IMR-90 (cell line): ENCODE measurements at regions not wholly inside any gene's neighbourhood (a gene's known extent, or its start where the extent isn't known, plus 50 kb on each side); places are given as distances from the start of the nearest gene placed in this dataset.

ENCODE experiments used
- ATAC-seq: fragments of 200-7000 bp; cut with Tn5 transposase; 2 replicates; pipeline ENCODE4 v1.9.1; 2020; ENCODE audit warnings: low read depth, mild to moderate bottlenecking, moderate library complexity
- BruUV-seq: library from RNA; stranded (reverse); fragments of 400-500 nt; replicated peaks from 2 replicates; lab custom pipeline; 2021; lab: Mats Ljungman, UMichigan
- CTCF ChIA-PET: fragments of 300-600 bp; formaldehyde crosslinking; extraction: SDS; loops from one replicate; lab custom pipeline; 2021; ENCODE audit warnings: antibody characterized with exemption; lab: Yijun Ruan, JAX
- POLR2A ChIA-PET: fragments of 300-600 bp; sonication (Branson Sonifier 250); formaldehyde crosslinking; loops from one replicate; lab custom pipeline; 2022; ENCODE audit warnings: antibody characterized with exemption; ENCODE audit not compliant: unreplicated experiment; lab: Charles Lee
- DNase-seq: peaks from one replicate; pipeline ENCODE4 v3.0.0; 2013
- H2AFZ ChIP-seq: replicated peaks from 2 replicates; pipeline ENCODE3; 2013; ENCODE audit warnings: low read length, mild to moderate bottlenecking; ENCODE audit not compliant: poor library complexity
- H2AK5ac ChIP-seq: 2 replicates; pipeline ENCODE4 v1.6.1; 2013; ENCODE audit warnings: low read depth, low read length, inconsistent platforms
- H2AK9ac ChIP-seq: replicated peaks from 2 replicates; pipeline ENCODE3; 2013; ENCODE audit warnings: mild to moderate bottlenecking, low read depth, low read length, moderate library complexity; ENCODE audit not compliant: poor library complexity
- H2BK120ac ChIP-seq: 2 replicates; pipeline ENCODE4 v1.6.1; 2013; ENCODE audit warnings: low read depth, low read length, inconsistent platforms
- H2BK15ac ChIP-seq: 3 replicates; pipeline ENCODE4 v1.6.1; 2013; ENCODE audit warnings: low read depth, low read length, inconsistent platforms
- H2BK20ac ChIP-seq: 2 replicates; pipeline ENCODE4 v1.6.1; 2013; ENCODE audit warnings: low read depth, mild to moderate bottlenecking, inconsistent platforms, low read length, moderate library complexity
- H2BK5ac ChIP-seq: 2 replicates; pipeline ENCODE4 v1.6.1; 2013; ENCODE audit warnings: mild to moderate bottlenecking, low read depth, low read length, inconsistent platforms; ENCODE audit not compliant: poor library complexity, severe bottlenecking
- H3K14ac ChIP-seq: replicated peaks from 2 replicates; pipeline ENCODE4 v1.6.1; 2013; ENCODE audit warnings: low read depth, low read length, inconsistent platforms
- H3K18ac ChIP-seq: 2 replicates; pipeline ENCODE4 v1.6.1; 2013; ENCODE audit warnings: low read depth, low read length, control low read depth
- H3K23ac ChIP-seq: 2 replicates; pipeline ENCODE4 v1.6.1; 2013; ENCODE audit warnings: low read depth, low read length, inconsistent platforms
- H3K27ac ChIP-seq: 2 replicates; pipeline ENCODE4 v1.5.1; 2013; ENCODE audit warnings: mild to moderate bottlenecking, control low read depth, low read length; ENCODE audit not compliant: insufficient read depth
- H3K27me3 ChIP-seq: 2 replicates; pipeline ENCODE4 v1.6.1; 2013; ENCODE audit warnings: low read length; ENCODE audit not compliant: control insufficient read depth, insufficient read depth
- H3K36me3 ChIP-seq: 2 replicates; pipeline ENCODE4 v1.6.1; 2013; ENCODE audit warnings: low read length, mixed read lengths; ENCODE audit not compliant: control insufficient read depth, insufficient read depth
- H3K4ac ChIP-seq: 2 replicates; pipeline ENCODE4 v1.6.1; 2013; ENCODE audit warnings: low read depth, low read length, inconsistent platforms
- H3K4me1 ChIP-seq: 2 replicates; pipeline ENCODE4 v1.6.1; 2013; ENCODE audit warnings: low read length, mixed read lengths; ENCODE audit not compliant: control insufficient read depth, insufficient read depth
- H3K4me2 ChIP-seq: 2 replicates; pipeline ENCODE4 v1.6.1; 2013; ENCODE audit warnings: low read depth, mild to moderate bottlenecking, control low read depth, low read length, moderate library complexity
- H3K4me3 ChIP-seq: 2 replicates; pipeline ENCODE4 v1.5.1; 2013; ENCODE audit warnings: low read depth, mild to moderate bottlenecking, control low read depth, low read length, moderate library complexity; ENCODE audit not compliant: insufficient read depth
- H3K56ac ChIP-seq: 2 replicates; pipeline ENCODE4 v1.6.1; 2013; ENCODE audit warnings: low read length, inconsistent platforms; ENCODE audit not compliant: insufficient read depth; ENCODE audit errors: extremely low read depth
- H3K79me1 ChIP-seq, 2 experiments: 2 replicates each; pipeline ENCODE4 v1.6.1; 2013; ENCODE audit warnings: low read length in 2 of 2, inconsistent platforms in 1 of 2, low read depth in 1 of 2
- H3K9ac ChIP-seq: 2 replicates; pipeline ENCODE4 v1.6.1; 2013; ENCODE audit warnings: low read depth, low read length, control low read depth
- H3K9me1 ChIP-seq: 2 replicates; pipeline ENCODE4 v1.6.1; 2013; ENCODE audit warnings: low read length, inconsistent platforms; ENCODE audit not compliant: insufficient read depth
- H3K9me3 ChIP-seq: 2 replicates; pipeline ENCODE4 v1.6.1; 2013; ENCODE audit warnings: low read length; ENCODE audit not compliant: control insufficient read depth, insufficient read depth
- H4K20me1 ChIP-seq: 2 replicates; pipeline ENCODE4 v1.6.1; 2013; ENCODE audit warnings: low read length, inconsistent platforms; ENCODE audit not compliant: insufficient read depth
- H4K5ac ChIP-seq: 2 replicates; pipeline ENCODE4 v1.6.1; 2013; ENCODE audit warnings: mild to moderate bottlenecking, low read depth, low read length, control low read depth
- H4K8ac ChIP-seq, 2 experiments: 2 replicates each; pipeline ENCODE4 v1.6.1; 2013; ENCODE audit warnings: low read depth in 2 of 2, low read length in 2 of 2, control low read depth in 1 of 2, inconsistent platforms in 1 of 2
- H4K91ac ChIP-seq: 2 replicates; pipeline ENCODE4 v1.6.1; 2013; ENCODE audit warnings: low read depth, low read length, inconsistent platforms; ENCODE audit not compliant: insufficient read depth
- BHLHE40 ChIP-seq: fragments of 150-350 bp; IDR thresholded peaks from 2 replicates; pipeline ENCODE4 v1.6.1; 2016; ENCODE audit warnings: mild to moderate bottlenecking, low read depth, low read length
- CEBPB ChIP-seq: IDR thresholded peaks from 2 replicates; pipeline ENCODE4 v1.6.1; 2012; ENCODE audit warnings: low read depth, low read length, improper control_type of control experiment
- CHD1 ChIP-seq: IDR thresholded peaks from 2 replicates; pipeline ENCODE4 v1.6.1; 2012; ENCODE audit warnings: low read depth, low read length, improper control_type of control experiment
- CTCF ChIP-seq: conservative IDR thresholded peaks from 2 replicates; pipeline ENCODE4 v1.5.1; 2012; ENCODE audit warnings: mild to moderate bottlenecking, low read depth, low read length, improper control_type of control experiment
- ELK1 ChIP-seq: fragments of 150-350 bp; IDR thresholded peaks from 2 replicates; pipeline ENCODE4 v1.6.1; 2016; ENCODE audit warnings: low read depth, mild to moderate bottlenecking, low read length, moderate library complexity, borderline replicate concordance
- FOS ChIP-seq: fragments of 150-350 bp; IDR thresholded peaks from 2 replicates; pipeline ENCODE4 v1.6.1; 2016; ENCODE audit warnings: low read depth, low read length
- MAFK ChIP-seq: IDR thresholded peaks from 2 replicates; pipeline ENCODE4 v1.6.1; 2012; ENCODE audit warnings: low read depth, low read length, improper control_type of control experiment
- MAZ ChIP-seq: IDR thresholded peaks from 2 replicates; pipeline ENCODE4 v1.6.1; 2012; ENCODE audit warnings: low read depth, mild to moderate bottlenecking, low read length, improper control_type of control experiment, moderate library complexity, borderline replicate concordance
- MXI1 ChIP-seq: IDR thresholded peaks from 2 replicates; pipeline ENCODE4 v1.6.1; 2012; ENCODE audit warnings: low read depth, mild to moderate bottlenecking, low read length, moderate library complexity, borderline replicate concordance
- NFE2L2 ChIP-seq: fragments of 150-350 bp; IDR thresholded peaks from 2 replicates; pipeline ENCODE4 v1.6.1; 2016; ENCODE audit warnings: low read depth, mild to moderate bottlenecking, low read length
- POLR2A ChIP-seq: IDR thresholded peaks from 2 replicates; pipeline ENCODE4 v1.6.1; 2012; ENCODE audit warnings: mild to moderate bottlenecking, low read depth, low read length
- RAD21 ChIP-seq: IDR thresholded peaks from 2 replicates; pipeline ENCODE4 v1.6.1; 2012; ENCODE audit warnings: low read length, improper control_type of control experiment
- RCOR1 ChIP-seq: IDR thresholded peaks from 2 replicates; pipeline ENCODE4 v1.6.1; 2012; ENCODE audit warnings: mild to moderate bottlenecking, low read length, improper control_type of control experiment; ENCODE audit not compliant: insufficient replicate concordance
- RFX5 ChIP-seq: IDR thresholded peaks from 2 replicates; pipeline ENCODE4 v1.8.0; 2012; ENCODE audit warnings: low read depth, mild to moderate bottlenecking, low read length, moderate library complexity
- SMC3 ChIP-seq: fragments of 150-350 bp; IDR thresholded peaks from 2 replicates; pipeline ENCODE4 v1.6.1; 2016; ENCODE audit warnings: low read depth, mild to moderate bottlenecking, antibody characterized with exemption, low read length, moderate library complexity
- USF2 ChIP-seq: fragments of 150-350 bp; IDR thresholded peaks from 2 replicates; pipeline ENCODE4 v1.6.1; 2017; ENCODE audit warnings: mild to moderate bottlenecking, antibody characterized with exemption, low read length, low read depth
- WGBS, 2 experiments: methylation state at CpG; one replicate each; pipeline versions ENCODE4 v1.1.5 to v1.1.7; 2013; ENCODE audit warnings: missing lambda C conversion rate in 2 of 2; ENCODE audit not compliant: insufficient read length in 1 of 2; ENCODE audit errors: extremely low coverage in 2 of 2; 5-methylcytosine and 5-hydroxymethylcytosine counted together
- dilution Hi-C: fragments of 300-500 bp; cut with HindIII; formaldehyde crosslinking; loops from one replicate; pipeline ENCODE4 v1.14.3; 2018; ENCODE audit warnings: low sequenced_read_pairs; ENCODE audit not compliant: unreplicated experiment
- in situ Hi-C: fragments of 300-500 bp; cut with MboI; formaldehyde crosslinking; loops from 3 replicates; pipeline ENCODE4 v1.14.3; 2019; ENCODE audit warnings: low sequenced_read_pairs, inconsistent platforms, mixed read lengths
- intact Hi-C: fragments of 100-400 bp; cut with micrococcal nuclease; formaldehyde crosslinking; loops from 2 replicates; pipeline ENCODE4 v1.10.0; 2022

- Histone ChIP-seq H2BK20ac (no peak overlapping the region), H4K8ac (no peak overlapping the region), H3K9ac (no peak overlapping the region), H3K9me1 (no peaks in the 10 kb centered on the region; the same call in 1 of the 2 replicates), H3K36me3 (no peaks in the 10 kb centered on the region), H2BK15ac (no peak overlapping the region), H3K56ac (no peak overlapping the region), H2AK5ac (no peak overlapping the region), H3K4me3 (no peak overlapping the region), H2BK5ac (no peak overlapping the region), H3K14ac (no peak overlapping the region), H4K20me1 (no peaks in the 10 kb centered on the region), H3K23ac (no peak overlapping the region), H3K79me1 (no peaks in the 10 kb centered on the region), H3K18ac (no peak overlapping the region), H4K91ac (no peak overlapping the region), H2AFZ (no peak overlapping the region), H4K5ac (no peak overlapping the region), H3K4ac (no peak overlapping the region), H2BK120ac (no peak overlapping the region), H3K4me1 (peaks cover 9% of the 10 kb centered on the region; the same call in 1 of the 2 replicates), H3K4me2 (no peak overlapping the region), H3K9me3 (no peaks in the 10 kb centered on the region; the same call in 1 of the 2 replicates), H2AK9ac (no peak overlapping the region), H3K27me3 (no peaks in the 10 kb centered on the region; the same call in 1 of the 2 replicates), H3K27ac (no peak overlapping the region)
- ATAC-seq (no peak), DNase-seq (no peak)
- no peak for TF ChIP-seq FOS
- TF ChIP-seq POLR2A: no peak
- no peak for TF ChIP-seq USF2
- TF ChIP-seq MXI1: no peak
- no peak for TF ChIP-seq CEBPB
- no peak for TF ChIP-seq BHLHE40
- TF ChIP-seq CHD1: no peak
- no peak for TF ChIP-seq RCOR1
- no peak for TF ChIP-seq SMC3
- TF ChIP-seq CTCF: no peak
- no peak for TF ChIP-seq RFX5
- no peak for TF ChIP-seq RAD21
- TF ChIP-seq NFE2L2: no peak
- no peak for TF ChIP-seq ELK1
- TF ChIP-seq MAFK: no peak
- no peak for TF ChIP-seq MAZ
- no TSS peak for BruUV-seq
- intact Hi-C loops: no loop called here
- CTCF ChIA-PET: no interaction called here
- WGBS, 2 experiments: no CpG with 5 or more reads among the region's 3 CpGs
- dilution Hi-C loops: no loop called here
- in situ Hi-C loops: no loop called here
- POLR2A ChIA-PET: no interaction called here
These were observed 190.4 kb downstream of the RHOU start for GRCh38 chr1:228925691-228926090.
